ENCODE measurements at regions not wholly inside any gene's neighbourhood (a gene's known extent, or its start where the extent isn't known, plus 50 kb on each side); places are given as distances from the start of the nearest gene placed in this dataset.

DNA sequence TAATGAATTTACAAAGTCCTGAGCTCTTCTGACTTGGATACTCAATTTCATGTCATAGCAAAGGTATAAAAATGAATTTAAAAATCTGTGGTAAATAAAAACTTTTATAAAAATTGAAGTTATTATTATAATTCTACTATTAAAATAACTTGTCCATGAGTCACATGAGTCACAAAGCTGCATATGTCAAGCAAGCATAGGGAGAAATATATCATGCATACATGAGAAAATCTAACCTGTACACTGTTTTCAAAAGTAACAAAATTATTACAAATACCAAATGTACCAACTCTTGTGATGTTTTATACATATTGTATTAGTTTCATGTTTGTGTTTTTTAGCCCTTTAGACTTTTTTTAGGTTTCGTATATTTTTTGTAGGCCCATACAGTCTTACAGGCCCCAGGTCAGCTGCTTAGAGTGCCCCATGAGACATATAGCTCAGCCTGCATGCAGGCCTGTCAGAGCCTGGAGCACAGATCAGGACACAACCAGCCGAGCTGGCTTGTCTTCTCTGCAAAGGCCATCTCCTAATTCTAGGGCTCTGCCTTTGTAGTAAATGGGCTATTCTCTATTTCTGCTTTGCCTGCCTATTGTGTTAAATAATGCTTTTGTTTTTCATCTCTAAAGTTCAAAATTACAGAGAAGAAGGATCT lies 818.7 kb upstream of the TENM3 start:
- DNase-seq (ENCODE audit: low spot score), result no peak

DNA sequence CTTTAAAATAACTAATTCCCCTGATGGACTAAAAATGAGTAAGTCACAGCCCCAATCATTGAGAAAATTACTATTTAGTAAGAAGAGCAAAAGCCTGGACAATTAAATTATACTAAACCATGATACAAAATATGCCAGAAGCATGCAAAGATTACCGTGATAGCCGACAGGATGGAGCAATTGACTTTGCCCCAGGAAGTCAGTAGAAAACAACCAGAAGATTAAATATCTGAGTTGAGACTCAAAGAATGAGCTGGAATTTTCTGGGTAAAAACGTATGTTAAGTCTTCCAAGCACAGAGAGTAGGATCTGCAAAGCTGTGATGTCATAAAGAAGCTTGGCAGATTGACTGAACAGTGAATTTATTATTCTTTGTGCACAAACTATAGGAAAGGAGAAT lies 816.1 kb upstream of the TENM3 start:
- DNase-seq (ENCODE audit: low spot score), result no peak

DNA sequence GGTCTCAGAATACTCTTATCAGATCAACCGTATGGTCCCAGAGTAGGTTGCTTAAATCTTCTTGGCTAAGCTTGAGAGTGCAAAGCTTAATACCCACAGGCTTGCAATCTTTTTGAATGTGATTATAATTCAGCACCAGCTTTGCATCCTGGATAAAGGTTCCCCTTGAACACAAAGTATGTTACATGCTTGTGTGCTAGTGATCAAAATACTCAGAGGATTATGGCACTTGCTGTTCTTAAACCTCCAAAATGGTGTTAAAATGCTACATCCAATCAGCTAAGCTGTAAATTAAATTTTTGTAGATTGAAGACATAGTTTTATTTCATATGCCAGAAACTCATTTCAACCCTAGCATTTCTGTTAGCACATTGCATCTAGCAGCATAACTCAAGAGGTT lies 812.2 kb upstream of the TENM3 start:
- no peak for DNase-seq (ENCODE audit: low spot score)

DNA sequence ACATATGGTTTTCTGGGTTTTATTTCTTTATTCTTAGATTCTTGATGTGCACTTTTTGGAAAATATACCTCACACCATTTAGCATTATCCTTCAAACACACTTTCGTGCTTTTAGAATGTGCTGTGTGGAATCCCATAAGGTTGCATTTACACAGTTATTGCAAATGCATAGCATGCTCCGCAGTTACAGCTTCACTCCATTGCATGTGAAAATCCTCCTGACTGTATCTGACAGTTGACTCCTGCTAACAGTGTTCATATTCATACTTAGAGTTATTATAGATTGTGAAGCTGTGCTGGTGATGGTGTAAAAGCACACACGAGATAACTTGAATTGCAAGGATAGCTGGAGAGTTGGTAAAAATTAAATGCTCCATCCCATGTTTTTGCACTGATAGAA lies 811.5 kb upstream of the TENM3 start:
- DNase-seq (ENCODE audit: low spot score), result no peak

DNA sequence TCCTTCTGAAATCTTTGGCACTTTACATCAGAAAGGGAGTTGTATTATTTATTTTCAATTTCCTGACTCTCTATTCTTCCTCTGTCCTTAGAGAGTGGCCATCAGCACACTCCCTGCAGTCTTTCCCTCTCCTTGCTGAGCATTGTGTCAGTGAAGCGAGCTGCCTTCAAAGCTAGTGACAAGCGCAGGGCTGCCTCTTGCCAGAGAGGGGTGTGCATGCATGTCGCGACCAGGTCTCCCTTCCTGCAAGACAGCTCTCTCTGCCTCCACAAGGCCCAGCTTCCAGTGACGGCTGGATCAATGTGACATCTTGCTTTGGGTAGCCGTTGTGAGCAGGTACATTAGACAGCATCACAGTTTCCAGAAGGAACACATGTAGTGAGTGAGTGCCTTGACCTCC lies 810.9 kb upstream of the TENM3 start:
- no peak for DNase-seq (ENCODE audit: low spot score)

DNA sequence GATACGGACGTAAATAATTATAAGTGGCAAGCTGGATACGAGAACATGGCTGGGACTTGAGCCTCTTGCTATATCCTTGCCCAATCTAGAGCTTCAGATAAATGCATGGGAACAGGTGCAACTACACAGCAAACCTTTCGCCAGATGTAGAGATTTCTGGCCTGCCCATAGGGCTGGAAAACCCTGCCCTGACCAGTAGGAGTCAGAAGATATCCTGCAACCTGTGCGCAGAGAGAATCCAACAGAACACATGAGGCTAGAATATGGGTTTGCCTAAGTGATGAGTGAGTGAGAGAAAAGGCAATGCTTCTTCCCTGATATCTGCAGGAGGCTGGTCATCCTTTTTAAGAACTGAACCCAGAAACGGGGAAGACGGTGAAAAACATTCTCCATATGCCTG lies 805.3 kb upstream of the TENM3 start:
- no peak for DNase-seq (ENCODE audit: low spot score)

DNA sequence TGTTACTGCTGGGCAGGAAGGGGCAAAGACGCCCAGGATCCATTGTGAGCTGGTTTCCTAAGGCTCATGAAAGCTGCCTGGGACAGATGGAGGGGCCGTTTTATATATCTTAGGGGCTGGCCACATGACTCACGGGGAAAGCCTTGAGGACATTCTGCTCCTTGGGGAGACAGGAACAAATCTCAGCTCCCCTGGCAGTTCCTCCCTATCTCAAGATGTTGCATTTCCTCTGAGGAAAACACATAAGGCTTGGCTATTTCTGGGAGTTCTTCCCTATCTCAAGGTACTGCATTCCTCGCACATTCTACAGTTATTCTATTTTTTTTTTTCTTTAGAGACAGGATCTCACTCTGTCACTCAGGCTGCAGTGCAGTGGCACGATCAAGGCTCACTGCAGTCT lies 804.6 kb upstream of the TENM3 start:
- no peak for DNase-seq (ENCODE audit: low spot score)

DNA sequence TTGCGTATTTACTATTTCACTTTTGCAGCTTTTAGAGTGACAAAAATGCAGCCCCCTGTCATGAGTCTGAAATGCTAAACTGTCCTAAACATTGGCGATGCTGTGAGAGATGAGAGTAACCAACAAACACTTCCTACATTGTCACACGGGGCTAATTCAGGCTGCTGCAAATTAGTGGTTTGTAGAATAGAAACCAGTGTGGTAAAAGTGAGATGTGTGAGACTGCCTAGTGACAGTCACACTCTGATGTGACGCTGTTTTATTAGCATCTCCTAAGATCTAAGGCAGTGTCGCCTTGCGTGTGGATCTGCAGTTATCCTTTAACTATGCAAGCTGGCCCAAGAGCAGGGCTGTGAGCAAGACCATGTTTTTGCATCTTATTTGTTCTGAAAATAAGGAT lies 800.2 kb upstream of the TENM3 start:
- no peak for DNase-seq (ENCODE audit: low spot score)

DNA sequence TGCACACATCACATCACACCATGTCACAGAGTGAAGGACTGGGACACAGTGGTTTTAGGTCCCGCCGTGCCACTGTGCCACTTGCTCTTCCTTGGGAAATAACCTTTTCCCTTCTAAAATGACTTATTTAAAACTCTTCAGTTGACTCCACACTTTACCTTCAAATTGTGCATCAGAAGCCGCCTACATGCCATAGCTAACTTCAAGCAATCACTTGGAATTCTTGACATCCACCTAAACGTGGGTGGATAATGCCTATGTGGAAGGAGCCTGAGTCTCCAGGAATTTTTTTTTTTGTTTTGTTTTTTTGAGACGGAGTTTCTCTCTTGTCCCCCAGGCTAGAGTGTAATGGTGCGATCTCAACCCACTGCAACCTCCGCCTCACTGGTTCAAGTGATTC lies 777.4 kb upstream of the TENM3 start:
- DNase-seq (ENCODE audit: low spot score), result no peak

DNA sequence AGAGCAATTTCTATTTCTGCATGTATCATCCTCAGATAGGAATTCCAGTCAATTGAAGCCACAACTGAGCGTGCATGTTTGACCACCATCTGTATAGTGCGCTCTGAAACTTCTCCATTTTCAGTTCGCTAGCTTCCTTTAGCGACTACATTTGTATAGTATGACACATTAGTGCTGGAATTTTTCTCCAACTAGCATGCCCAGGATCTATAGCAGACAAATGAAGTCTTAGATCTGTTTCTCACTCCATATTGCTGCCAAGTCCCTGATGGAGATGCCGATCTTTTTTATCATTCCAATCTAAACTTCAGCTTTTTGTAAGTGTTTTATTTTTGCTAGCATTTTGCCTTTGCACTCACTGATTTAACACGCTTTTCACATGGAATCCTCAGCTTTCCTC lies 774.8 kb upstream of the TENM3 start:
- DNase-seq (ENCODE audit: low spot score), result no peak

DNA sequence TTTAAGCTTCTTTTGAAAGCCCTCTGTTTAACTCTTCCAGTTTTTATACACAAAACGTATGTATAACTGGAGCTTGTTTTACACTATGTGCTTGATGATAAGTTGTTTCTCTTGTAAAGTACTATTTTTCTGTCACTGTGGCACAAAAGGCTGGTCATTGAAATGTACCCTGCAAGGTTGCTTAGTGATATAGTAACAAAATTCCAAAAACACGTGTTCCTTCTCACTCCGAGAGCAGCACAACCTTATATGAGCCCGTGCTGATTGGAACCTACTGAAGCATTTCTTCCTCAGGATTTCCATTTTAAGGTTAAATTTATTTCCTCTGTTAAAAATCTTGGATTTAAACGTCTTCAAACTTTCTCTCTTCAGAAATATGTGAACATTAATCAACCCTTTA lies 772.9 kb upstream of the TENM3 start:
- no peak for DNase-seq (ENCODE audit: low spot score)

DNA sequence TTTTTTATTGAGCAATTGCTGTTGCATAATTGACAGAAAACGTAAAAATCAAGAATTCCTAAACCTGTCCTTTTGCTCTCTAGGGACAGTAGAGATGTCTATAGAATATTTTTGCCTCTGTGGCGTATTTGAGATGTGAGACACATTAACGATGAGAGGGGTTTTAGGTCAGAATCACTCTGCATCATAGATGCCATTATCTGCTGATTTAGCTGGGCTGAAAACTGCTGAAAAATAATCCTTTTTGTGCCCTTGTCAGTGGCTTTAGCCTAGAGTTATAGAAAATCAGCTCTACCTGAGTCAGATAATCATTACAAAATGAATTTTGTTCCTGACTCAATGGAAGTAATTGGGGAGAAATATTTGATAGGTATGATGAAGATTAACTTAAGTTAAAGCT lies 767.8 kb upstream of the TENM3 start:
- no peak for DNase-seq (ENCODE audit: low spot score)

DNA sequence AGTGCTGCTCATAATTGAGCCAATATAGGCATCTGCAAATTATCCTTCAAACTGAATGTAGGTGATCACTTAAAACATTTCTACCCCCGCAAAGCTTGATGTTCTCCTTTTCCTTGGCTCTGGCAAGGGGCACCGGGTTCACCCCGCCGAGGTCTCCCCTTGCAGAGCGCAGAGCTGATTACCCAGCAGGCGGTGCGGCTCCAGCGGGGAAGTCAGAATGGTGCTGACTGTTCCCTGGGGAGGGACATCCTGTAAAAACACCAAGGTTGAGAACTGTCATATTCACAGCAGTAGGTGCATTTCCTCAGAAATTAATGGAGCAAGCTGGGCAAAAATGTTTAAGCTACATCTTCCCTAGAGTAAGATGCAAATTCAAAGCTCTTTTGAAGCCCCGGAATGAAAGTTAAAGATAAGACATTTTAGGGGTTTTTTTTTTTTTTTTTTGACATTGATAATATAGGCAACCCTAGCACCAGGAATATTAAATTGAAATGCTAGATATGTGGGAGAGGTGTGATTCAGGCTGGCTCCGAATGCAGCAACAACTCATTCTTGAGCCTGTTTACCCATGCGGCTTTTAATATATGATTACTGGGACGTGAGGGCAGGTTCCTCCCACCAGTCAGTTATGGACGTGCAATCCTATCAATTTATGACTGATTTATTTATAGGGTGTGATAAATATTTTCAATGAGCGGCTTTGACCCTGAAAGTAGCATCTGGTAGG lies 767.3 kb upstream of the TENM3 start:
- DNase-seq (ENCODE audit: low spot score), result no peak

DNA sequence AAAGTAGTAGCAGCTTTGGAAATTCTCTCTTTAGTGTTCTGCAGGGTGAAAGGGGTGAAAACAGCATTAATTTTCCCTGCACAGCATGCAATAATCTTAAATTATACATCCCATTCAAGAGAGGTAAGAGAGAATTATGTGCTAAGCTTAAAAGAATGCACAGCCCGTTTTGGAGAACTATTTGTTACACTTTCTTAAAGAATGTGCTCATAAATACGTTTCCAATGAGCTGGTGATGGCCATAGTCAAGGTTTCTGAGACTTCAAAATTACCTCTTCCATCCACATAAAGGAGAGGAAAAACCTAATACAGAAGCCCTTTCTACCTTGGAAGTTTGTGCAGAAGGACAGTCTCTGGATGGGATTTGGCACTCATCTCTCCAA lies 766.7 kb upstream of the TENM3 start:
- no peak for DNase-seq (ENCODE audit: low spot score)

DNA sequence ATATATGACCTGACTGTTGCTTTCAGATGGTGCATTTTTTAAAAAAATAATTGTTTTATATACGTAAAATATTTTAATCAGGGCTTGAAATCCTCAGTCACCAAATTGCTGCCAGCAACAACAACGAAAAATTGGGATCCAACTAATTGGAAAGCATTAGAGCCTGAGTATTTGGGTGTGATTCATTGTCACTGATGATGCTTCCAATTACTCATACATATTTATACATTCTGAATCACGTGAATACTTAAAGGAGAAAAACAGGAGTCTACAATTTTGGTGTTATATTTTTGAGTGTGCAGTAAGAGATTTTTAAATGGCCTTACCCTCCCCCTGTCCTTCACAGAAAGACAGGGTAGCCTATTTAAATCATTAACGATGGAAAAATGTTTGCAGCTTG lies 765.6 kb upstream of the TENM3 start:
- no peak for DNase-seq (ENCODE audit: low spot score)

DNA sequence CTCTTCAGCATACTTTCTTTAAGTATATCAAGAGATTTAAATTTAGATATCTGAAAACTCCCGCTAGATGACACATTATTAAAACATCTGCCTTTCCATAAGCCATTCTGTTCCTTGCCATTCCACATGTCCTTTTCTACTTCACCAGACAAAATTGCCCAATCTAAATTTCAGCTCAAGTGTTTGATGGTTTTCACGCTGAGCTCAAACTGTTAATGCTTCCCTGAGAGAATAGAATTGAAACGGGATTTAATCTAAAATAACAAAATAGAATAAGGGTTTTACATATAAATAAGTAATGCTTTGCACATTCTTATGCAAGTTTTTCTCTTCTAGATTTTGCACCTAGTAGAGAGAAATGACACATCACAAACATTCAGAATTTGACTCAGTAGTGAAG lies 764.5 kb upstream of the TENM3 start:
- no peak for DNase-seq (ENCODE audit: low spot score)

DNA sequence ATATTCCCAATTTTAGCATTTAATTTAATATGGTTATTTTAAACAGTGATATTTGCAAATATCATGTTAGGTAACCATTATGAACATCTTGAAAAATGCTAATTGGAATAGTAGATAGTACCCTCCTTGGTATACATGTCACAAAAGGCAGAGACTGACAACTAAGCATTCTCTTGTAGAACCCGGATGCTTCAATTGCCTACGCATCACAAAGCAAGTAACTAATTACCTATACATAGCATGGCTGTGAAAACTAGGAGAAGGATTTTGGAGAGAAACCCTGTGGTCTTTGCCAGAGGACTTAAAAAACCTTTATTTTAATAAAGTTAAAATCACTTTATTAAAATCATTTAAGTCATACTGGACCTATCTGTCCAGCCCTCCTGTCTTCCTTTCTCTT lies 764.1 kb upstream of the TENM3 start:
- no peak for DNase-seq (ENCODE audit: low spot score)

DNA sequence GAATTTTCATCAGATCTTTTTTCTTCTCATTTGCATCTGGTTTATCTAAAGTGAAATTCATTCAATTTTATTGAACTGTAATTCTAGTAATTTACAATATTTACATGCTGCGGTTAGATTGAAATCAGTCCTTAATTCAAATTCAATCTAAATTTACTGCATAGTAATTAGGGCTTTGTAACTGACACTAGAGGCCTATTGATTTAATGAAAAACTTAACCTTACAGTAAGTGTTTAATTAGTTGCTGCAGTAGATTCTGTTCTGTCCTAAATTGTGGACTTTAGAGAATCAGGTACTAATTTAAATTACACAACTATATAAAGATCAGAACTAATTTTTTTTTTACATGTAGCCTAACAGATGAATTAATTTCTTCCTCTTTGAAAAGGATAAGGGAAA lies 758.8 kb upstream of the TENM3 start:
- DNase-seq (ENCODE audit: low spot score), result no peak

DNA sequence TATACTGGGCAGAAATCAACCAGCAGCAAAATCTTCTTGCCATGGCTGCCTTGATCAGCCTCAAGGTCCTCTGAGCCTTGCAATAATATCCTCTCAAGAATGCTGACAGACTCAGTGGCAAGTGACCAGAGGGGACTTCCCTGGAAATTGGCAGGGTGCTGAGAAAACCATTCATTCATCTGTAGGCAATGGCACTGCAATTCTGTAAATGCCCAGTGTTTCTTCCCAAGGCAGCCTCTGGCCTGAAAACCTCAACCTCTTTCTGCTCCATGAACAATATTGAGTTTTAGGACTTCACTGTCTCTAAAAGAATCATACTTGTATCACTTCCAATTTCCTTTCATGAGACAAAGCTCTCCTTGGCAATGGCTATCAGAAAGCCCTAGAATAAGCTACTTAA lies 754.3 kb upstream of the TENM3 start:
- DNase-seq (ENCODE audit: low spot score), result no peak

DNA sequence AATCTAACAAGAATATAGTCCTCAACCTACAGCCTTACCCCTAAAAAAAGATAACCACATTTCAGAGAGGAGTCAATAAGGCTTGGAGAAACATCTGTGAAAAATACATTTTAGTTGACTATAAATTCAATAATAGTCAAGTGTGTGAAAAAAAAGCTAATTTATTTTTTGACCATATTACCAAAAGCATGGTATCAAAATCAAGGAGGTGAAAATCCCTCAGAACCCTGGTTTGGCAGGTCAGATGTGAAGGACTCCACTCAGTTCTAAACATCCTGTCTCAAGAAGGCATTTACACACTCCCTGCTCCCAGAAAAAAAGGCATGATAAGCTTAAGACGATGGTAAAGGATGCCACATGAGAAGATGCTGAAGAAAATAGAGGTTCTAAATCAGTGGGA lies 745.1 kb upstream of the TENM3 start:
- DNase-seq (ENCODE audit: low spot score), result no peak

DNA sequence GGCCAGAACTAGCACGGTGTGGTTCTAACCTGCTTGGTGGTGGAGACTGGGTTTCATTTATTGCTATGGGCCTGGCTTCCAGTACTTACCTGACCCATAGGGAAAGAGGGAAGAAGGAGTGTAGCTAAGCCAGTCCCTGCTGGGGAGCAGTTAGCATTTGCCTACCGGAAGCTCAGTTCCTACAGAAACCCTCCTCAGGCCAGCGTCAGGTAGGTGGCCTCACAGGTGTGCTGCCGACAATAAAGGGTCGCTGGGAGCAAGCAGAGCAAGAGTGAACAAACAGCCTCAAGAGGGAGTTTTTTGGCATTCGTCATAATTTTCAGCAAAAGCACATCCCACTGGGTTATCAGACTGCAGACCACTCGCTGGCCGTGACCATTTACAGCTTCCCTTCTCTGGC lies 740.6 kb upstream of the TENM3 start:
- DNase-seq (ENCODE audit: low spot score), result no peak

DNA sequence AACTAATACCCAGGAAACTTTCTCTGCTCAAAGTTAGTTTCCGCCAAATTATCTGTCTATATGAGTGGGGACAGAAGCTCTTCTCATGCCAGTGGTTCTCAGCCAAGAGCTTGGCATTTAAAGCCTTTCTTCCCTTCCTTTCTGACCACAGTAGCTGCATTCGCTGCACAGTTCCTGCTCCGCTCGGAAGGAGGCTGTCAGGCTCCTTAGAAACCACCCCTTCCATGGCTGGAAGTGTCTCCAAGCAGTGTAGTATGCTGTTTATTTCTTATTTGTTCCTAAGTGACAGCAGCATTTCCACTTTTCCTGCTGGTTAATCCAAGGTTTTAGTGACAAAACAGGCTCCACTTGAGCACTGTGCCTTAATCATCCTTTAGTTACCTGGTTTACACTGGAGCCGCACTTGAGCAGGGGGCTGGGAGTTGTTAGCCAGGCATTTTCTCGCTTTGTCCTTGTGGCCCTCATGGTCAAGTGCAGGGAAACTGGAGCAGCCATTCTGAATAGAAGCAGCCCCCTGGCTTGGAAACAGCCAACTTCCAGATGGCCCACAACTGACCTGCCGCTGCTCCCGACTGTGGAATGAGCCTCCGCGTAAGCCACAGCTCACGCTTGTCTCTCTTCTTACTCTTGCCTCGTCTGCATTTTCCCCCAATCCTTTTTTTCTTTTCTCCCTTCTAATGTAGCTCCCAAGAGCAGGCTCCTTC lies 739.4 kb upstream of the TENM3 start:
- DNase-seq (ENCODE audit: low spot score), result no peak

DNA sequence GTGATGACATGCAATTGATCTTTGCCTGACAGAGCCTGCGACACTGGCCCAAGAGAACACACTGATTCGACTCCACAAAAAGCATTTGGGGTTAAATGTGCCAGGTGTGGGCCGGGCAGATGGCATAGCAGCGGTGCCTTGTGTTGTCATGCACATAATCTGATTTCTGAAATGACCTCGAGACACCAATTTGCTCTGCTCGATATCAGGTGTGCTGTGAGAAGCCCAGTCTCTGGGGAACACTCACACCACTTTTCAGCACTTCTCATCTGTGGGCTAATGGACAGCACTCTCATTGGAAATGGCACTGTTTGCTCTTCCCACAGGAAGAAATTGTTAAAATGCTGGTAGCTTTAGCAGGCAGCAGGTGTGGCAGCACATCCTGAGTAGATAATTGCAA lies 738.3 kb upstream of the TENM3 start:
- DNase-seq (ENCODE audit: low spot score), result no peak

Measured in kidney capillary endothelial cell (primary cell).